PC-3 (cell line): ENCODE measurements at regions not wholly inside any gene's neighbourhood (a gene's known extent, or its start where the extent isn't known, plus 50 kb on each side); places are given as distances from the start of the nearest gene placed in this dataset.

ENCODE experiments used
- CTCF ChIP-seq: fragments of 300-600 bp; sonication (generic); conservative IDR thresholded peaks from 2 replicates; pipeline ENCODE4 v1.5.1; 2017; ENCODE audit warnings: antibody characterized with exemption, low read depth, mild to moderate bottlenecking, low read length
- EZH2 ChIP-seq: fragments of 300-600 bp; sonication (generic); IDR thresholded peaks from one replicate; pipeline ENCODE4 v1.6.1; 2017; ENCODE audit warnings: antibody characterized with exemption, mild to moderate bottlenecking, low read length; ENCODE audit not compliant: unreplicated experiment
- EZH2phosphoT487 ChIP-seq: fragments of 300-600 bp; sonication (generic); IDR thresholded peaks from 2 replicates; pipeline ENCODE4 v1.6.1; 2018; ENCODE audit warnings: mild to moderate bottlenecking, antibody characterized with exemption, low read length, borderline replicate concordance

- TF ChIP-seq CTCF (no peak), EZH2 (no peak), EZH2phosphoT487 (no peak)
Observed at GRCh38 chr4:10762561-10762960, 78.0 kb upstream of the CLNK start.
